IPS DF 4.7 (cell line): ENCODE measurements at regions not wholly inside any gene's neighbourhood (a gene's known extent, or its start where the extent isn't known, plus 50 kb on each side); places are given as distances from the start of the nearest gene placed in this dataset.
"Not testable (repeated sequence)": the region's sequence is repeated elsewhere in the genome, so short reads cannot be mapped to it uniquely, and the experiment has no call there.

Experiments
- DNase-seq: peaks from one replicate; pipeline ENCODE4 v3.0.0-alpha.2; 2013; ENCODE audit warnings: low spot score; ENCODE audit errors: extremely low read depth

GRCh38 chr4:114034189-114034588 is 54.7 kb upstream of the ARSJ start:
- DNase-seq: no peak

GRCh38 chr4:114036426-114036825 is 57.0 kb upstream of the ARSJ start:
- DNase-seq: no peak

DNA sequence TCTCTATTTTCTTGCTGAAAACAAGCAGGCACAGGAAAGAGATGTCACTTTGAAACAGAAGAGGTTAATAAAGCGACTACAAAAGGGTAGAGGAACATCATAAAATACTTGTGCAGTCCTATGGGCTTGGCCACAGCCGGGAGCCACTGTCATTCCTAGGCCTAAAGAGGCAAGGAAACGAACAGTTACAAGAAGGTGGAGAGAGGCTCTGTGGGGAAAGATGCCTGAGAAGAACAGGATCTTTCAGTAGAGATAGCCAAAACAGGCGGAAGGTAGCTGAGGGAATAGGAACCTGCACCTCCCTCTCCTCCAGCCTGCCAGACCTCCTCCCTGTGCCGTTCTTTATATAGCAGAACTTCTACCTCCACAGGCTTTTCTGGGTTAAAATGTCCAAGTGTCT is 57.4 kb upstream of the ARSJ start:
- no peak for DNase-seq

DNA sequence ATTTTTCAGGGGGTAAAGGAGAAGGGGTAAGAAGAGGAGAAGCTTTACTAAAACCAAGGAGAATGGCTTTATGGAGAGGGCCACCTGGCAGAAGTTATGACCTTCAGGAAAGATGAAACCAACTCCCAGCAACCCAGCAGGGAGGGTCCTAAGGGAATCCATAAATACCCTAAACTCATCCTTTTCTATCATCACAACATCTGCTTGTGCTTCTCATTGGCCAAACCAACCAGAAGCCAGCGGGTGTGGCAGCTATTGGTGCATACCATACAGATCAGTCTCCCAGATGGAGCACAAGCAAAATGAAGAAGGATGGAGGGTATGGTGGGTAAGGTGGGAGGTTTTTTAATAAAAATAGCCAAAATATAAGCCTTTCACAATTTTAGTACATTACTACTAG is 58.5 kb upstream of the ARSJ start:
- DNase-seq: no peak

- DNase-seq: no peak
These were observed 59.4 kb upstream of the ARSJ start for GRCh38 chr4:114038762-114039387.

DNA sequence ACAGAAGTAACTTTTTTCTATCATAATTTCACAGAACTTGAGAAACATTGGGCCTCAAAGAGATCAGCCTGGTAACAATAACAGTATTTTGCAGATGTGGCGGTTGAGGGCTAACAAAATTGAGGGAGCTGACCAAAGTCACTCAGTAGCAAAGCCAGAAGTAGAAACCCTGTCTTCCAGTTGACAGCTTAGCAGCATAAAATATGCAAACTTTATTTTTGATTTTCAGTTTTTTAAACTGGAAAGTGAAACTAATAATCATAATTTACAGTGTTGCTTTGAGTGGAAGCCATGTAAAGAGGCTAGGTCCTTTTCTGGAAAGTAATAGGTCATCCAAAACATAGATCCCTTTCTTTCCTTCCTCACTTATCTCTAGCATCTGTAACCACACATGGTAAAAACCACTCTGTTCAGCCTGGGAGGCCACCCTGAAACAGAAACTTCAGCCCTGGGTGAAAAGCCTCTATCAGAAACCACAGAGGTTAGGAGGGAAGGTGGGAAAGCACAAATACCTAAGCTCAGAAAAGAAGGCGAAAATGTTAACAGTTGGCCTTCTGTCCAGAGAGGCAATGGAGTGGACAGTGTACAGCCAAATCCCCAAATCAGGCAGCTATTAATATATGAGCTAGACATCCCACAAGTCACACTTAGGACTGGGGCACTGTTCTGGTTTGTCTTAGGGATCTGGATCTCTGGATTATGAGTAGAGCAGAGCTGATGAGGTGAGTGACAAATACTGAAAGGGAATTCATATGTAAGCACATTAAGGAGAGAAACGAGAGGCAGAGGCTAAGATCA is 61.1 kb upstream of the ARSJ start:
- DNase-seq: no peak

DNA sequence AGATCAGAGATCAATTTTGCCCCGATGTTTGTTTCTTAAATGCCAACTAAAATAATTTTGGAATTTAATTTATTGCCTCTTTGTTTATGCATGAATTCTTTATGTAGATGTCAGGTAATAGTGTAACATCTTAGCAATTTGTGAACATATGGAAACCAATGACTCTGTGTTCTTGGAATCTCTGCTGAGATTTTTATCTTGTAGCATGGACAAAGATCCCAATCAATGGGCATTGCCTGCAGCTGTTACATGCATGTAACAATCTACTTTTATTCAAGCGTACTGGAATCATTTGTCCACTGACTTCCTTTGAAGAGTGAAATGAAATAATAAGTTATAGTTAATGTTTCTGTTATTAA is 61.6 kb upstream of the ARSJ start:
- DNase-seq: no peak

DNA sequence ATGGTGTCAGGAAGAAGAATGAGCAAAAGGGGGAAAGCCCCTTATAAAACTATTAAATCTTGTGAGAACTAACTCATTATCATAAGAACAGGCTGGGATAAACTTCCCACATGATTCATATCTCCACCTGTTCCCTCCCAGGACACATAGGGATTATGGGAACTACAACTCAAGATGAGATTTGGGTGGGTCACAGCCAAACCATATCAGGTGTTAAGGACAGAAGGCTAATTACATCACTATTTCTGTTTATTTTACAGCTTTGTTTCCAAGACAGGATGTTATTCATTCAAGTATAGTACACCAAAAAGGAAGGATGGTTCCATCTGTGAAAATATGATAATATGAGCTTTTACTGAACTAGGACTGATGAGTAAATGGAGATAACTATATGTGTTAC is 63.7 kb upstream of the ARSJ start:
- DNase-seq: no peak

DNA sequence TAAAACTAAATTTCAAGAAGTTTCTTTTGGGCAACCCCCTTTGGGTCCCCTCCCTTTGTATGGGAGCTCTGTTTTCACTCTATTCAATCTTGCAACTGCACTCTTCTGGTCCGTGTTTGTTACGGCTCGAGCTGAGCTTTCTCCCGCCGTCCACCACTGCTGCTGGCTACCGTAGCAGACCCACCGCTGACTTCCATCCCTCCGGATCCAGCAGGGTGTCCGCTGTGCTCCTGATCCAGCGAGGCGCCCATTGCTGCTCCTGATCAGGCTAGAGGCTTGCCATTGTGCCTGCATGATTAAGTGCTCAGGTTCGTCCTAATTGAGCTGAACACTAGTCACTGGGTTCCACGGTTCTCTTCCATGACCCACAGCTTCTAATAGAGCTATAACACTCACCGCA is 64.9 kb upstream of the ARSJ start:
- not testable (repeated sequence) for DNase-seq

DNA sequence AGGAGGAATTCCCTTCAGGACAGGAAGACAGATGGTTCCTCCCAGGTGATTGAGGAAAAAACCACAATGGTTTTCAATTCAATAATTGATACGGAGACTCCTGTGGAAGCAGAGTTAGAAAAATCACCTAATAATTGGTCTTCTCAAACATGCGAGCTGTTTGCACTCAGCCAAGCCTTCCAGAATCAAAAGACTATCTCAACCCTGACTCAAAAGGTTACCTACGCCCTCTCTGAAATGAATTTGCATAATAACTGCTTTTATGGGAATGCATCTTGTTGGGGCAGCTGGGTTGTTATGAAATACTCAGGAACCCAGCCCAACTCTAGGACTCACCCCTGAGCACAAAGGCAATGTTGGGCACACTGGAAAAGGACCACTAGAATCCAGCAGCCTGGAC is 66.9 kb upstream of the ARSJ start:
- DNase-seq: no peak

DNA sequence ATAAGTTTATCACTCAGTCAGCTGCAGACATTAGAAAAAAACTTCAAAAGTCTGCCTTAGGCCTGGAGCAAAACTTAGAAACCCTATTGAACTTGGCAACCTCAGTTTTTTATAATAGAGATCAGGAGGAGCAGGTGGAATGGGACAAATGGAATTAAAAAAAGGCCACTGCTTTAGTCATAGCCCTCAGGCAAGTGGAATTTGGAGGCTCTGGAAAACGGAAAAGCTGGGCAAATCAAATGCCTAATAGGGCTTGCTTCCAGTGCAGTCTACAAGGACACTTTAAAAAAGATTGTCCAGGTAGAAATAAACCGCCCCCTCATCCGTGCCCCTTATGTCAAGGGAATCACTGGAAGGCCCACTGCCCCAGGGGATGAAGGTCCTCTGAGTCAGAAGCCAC is 68.7 kb upstream of the ARSJ start:
- not testable (repeated sequence) for DNase-seq

GRCh38 chr4:114052227-114052626 is 72.8 kb upstream of the ARSJ start:
- DNase-seq: no peak

DNA sequence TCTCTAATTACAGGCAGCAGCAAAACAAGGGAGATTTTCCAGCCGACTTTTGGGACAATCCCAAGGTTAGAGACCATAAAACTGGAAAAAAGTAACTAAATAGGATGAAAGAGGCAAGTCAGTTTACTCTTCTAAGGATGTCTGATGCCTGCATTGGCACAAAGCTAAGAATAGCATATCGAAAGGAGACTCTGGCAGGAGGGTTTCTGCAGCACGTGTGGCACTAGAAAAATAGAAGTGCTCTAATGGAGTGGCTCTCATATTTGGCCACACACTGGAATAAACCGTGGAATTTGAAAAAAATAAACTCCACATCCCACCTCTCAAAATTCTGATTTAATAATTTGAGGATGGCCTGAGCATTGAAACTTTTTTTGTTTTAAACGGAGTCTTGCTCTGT is 77.2 kb upstream of the ARSJ start:
- DNase-seq: no peak

GRCh38 chr4:114057746-114058145 is 78.3 kb upstream of the ARSJ start:
- no peak for DNase-seq

- DNase-seq: no peak
These were observed 83.1 kb upstream of the ARSJ start for GRCh38 chr4:114062499-114062898.

- no peak for DNase-seq
These were observed 93.3 kb upstream of the ARSJ start for GRCh38 chr4:114072781-114073180.

GRCh38 chr4:114076899-114077570 is 97.6 kb upstream of the ARSJ start:
- DNase-seq: no peak

DNA sequence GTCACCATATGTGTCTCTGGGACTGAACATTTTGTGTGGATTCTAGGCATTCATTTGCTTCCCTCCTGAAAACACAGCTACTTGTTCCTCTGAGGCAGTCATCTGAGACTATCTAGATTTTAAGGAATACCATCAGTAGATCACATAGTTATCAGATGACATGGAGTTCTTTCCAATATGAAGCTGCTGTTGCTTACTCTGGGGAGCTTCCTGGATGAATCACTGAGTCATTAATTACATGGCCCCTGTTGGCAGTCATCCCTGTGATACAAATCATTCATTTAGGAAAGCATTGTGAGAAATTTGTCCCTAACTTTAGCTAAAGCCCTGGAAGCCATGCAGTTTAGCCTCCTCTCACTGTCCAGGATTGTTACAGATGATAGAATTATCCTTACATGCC is 98.2 kb upstream of the ARSJ start:
- no peak for DNase-seq

DNA sequence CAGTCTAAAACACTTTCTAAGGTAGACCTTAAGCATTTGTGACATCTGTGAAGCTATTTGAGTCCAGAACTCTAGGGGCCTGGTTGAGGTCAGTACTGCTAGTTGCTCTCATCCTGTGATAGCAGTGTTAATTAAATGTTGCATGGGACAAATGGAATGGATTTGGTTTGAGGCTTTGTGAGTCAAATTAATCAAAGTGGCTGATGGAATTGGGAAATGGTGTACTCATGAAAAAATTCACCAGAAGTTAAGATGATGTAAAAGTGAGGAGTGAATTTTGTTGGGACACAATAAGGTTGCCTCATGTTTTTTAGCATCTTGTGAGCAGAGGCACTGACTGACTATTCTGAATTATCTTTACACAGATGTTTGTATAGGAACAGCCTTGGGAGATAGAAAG is 99.2 kb upstream of the ARSJ start:
- no peak for DNase-seq

GRCh38 chr4:114081783-114082182 is 102.3 kb upstream of the ARSJ start:
- DNase-seq: no peak

GRCh38 chr4:114082348-114082747 is 102.9 kb upstream of the ARSJ start:
- no peak for DNase-seq

GRCh38 chr4:114085611-114086345 is 106.3 kb upstream of the ARSJ start:
- no peak for DNase-seq
